ENCODE measurements at regions not wholly inside any gene's neighbourhood (a gene's known extent, or its start where the extent isn't known, plus 50 kb on each side); places are given as distances from the start of the nearest gene placed in this dataset.

- intact Hi-C loops (cut with micrococcal nuclease), result no loop called here
- ChIA-PET POLR2A (no interaction called here), CTCF (no interaction called here)
- Mint-ChIP-seq H3K4me1 (ENCODE audit: low read depth) (no peaks in the 10 kb centered on the region), H3K27ac (no peak overlapping the region), H3K9me3 (peaks cover 7% of the 10 kb centered on the region), H3K36me3 (ENCODE audit: low read depth) (no peaks in the 10 kb centered on the region), H3K4me3 (no peak overlapping the region), H3K27me3 (peaks cover 2% of the 10 kb centered on the region)
- no peak for TF ChIP-seq CTCF (IDR thresholded peaks at IDR 0.05)
- no peak for DNase-seq
- ATAC-seq, result no peak
These were observed 469.4 kb downstream of the PREX1 start for GRCh38 chr20:48358176-48359054.

GRCh38 chr20:48357714-48358113 is 470.1 kb downstream of the PREX1 start:
- TF ChIP-seq CTCF (IDR thresholded peaks at IDR 0.05), result no peak

GRCh38 chr20:48354903-48355302 is 472.9 kb downstream of the PREX1 start:
- CTCF ChIA-PET, result no interaction called here
- intact Hi-C loops (cut with micrococcal nuclease), result no loop called here
- no peak for DNase-seq
- ATAC-seq, result no peak
- peaks cover 7% of the 10 kb centered on the region for H3K9me3 Mint-ChIP-seq
- H3K36me3 Mint-ChIP-seq (ENCODE audit: low read depth), result no peaks in the 10 kb centered on the region
- no peaks in the 10 kb centered on the region for H3K4me1 Mint-ChIP-seq (ENCODE audit: low read depth)
- no peak for TF ChIP-seq CTCF (IDR thresholded peaks at IDR 0.05)
- H3K27me3 Mint-ChIP-seq, result peaks cover 3% of the 10 kb centered on the region
- no peak overlapping the region for H3K4me3 Mint-ChIP-seq
- no peak overlapping the region for H3K27ac Mint-ChIP-seq
- POLR2A ChIA-PET, result no interaction called here

More at GRCh38 chr20:48357714-48358113, 470.1 kb downstream of the PREX1 start:
- CTCF ChIA-PET, result no interaction called here
- Mint-ChIP-seq H3K4me3 (no peak overlapping the region), H3K27me3 (peaks cover 2% of the 10 kb centered on the region), H3K36me3 (ENCODE audit: low read depth) (no peaks in the 10 kb centered on the region), H3K9me3 (peaks cover 7% of the 10 kb centered on the region), H3K27ac (no peak overlapping the region), H3K4me1 (ENCODE audit: low read depth) (no peaks in the 10 kb centered on the region)
- intact Hi-C loops (cut with micrococcal nuclease), result no loop called here
- ATAC-seq (no peak), DNase-seq (no peak)
- POLR2A ChIA-PET, result no interaction called here

GRCh38 chr20:48354320-48354876 is 473.4 kb downstream of the PREX1 start:
- Mint-ChIP-seq H3K4me1 (ENCODE audit: low read depth) (no peaks in the 10 kb centered on the region), H3K27me3 (peaks cover 3% of the 10 kb centered on the region), H3K36me3 (ENCODE audit: low read depth) (no peaks in the 10 kb centered on the region), H3K4me3 (no peak overlapping the region), H3K27ac (no peak overlapping the region), H3K9me3 (peaks cover 7% of the 10 kb centered on the region)
- no peak for TF ChIP-seq CTCF (IDR thresholded peaks at IDR 0.05)
- DNase-seq (no peak), ATAC-seq (no peak)
- ChIA-PET CTCF (no interaction called here), POLR2A (no interaction called here)
- intact Hi-C loops (cut with micrococcal nuclease), result no loop called here

GRCh38 chr20:48352628-48353027 is 475.2 kb downstream of the PREX1 start:
- H3K27ac Mint-ChIP-seq, result no peak overlapping the region
- CTCF ChIA-PET, result no interaction called here
- ATAC-seq (no peak), DNase-seq (no peak)
- intact Hi-C loops (cut with micrococcal nuclease), result no loop called here
- H3K27me3 Mint-ChIP-seq, result peaks cover 3% of the 10 kb centered on the region
- H3K4me1 Mint-ChIP-seq (ENCODE audit: low read depth), result no peaks in the 10 kb centered on the region
- no peak for TF ChIP-seq CTCF (IDR thresholded peaks at IDR 0.05)
- no peaks in the 10 kb centered on the region for H3K36me3 Mint-ChIP-seq (ENCODE audit: low read depth)
- POLR2A ChIA-PET, result no interaction called here
- H3K9me3 Mint-ChIP-seq, result peaks cover 7% of the 10 kb centered on the region
- no peak overlapping the region for H3K4me3 Mint-ChIP-seq
